ENCODE measurements at regions not wholly inside any gene's neighbourhood (a gene's known extent, or its start where the extent isn't known, plus 50 kb on each side); places are given as distances from the start of the nearest gene placed in this dataset.

DNA sequence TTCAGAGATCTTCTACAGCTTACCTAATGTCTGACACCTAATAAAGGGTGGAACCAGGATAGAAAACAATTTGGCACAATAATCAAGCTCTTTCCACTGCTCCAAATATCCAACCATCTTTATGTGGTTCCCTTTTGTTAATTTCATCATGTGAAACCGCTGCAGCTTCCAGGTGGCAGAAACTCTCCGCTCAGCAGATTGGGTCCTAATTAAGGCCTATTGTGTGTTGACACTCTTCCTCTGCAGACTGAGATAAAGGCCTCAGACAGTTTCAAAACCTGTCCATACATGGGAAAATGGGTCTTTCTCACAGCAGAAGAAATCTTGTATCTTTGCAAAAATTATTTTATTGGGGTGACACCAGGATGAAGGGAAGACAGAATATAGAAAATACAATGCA lies 1002.4 kb upstream of the SEMA6D start:
- no peaks in the 10 kb centered on the region for H3K27me3 ChIP-seq (ENCODE audit: control insufficient read depth, insufficient read depth, low read length)
- no peak for DNase-seq
- no peaks in the 10 kb centered on the region for H3K4me1 ChIP-seq (ENCODE audit: control insufficient read depth, insufficient read depth, low read length)
- no peaks in the 10 kb centered on the region for H3K36me3 ChIP-seq (ENCODE audit: control insufficient read depth, insufficient read depth, low read length)
- H3K27ac ChIP-seq (ENCODE audit: low read length): no peak overlapping the region
- H3K9me3 ChIP-seq (replicated peaks; ENCODE audit: control insufficient read depth, low read depth, low read length): no peaks in the 10 kb centered on the region
- WGBS (ENCODE audit: insufficient coverage): 85% methylated on average over 2 of the region's 2 CpGs
- no peak overlapping the region for H3K4me3 ChIP-seq (ENCODE audit: low read length)

DNA sequence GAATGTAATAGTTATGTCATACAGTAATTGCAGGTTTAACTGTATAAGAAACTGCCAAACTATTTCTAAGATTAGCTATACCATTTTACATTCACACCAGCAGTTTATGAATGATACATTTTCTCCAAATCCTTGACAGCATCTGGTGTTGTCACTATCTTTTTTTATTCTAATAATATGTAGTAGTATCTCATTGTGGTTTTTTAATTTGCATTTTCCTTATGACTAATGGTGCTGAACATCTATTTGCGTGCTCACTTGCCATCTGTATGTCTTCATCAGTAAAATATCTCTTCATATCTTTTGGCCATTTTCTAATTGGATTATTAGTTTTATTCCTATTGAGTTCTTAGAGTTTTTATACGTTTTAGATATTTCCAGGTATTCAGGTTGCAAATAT lies 994.0 kb upstream of the SEMA6D start:
- WGBS (ENCODE audit: insufficient coverage): no CpG with 5 or more reads among the region's 2 CpGs
- Histone ChIP-seq H3K27ac (ENCODE audit: low read length) (no peak overlapping the region), H3K27me3 (ENCODE audit: control insufficient read depth, insufficient read depth, low read length) (no peaks in the 10 kb centered on the region), H3K36me3 (ENCODE audit: control insufficient read depth, insufficient read depth, low read length) (no peaks in the 10 kb centered on the region), H3K4me3 (ENCODE audit: low read length) (no peak overlapping the region), H3K4me1 (ENCODE audit: control insufficient read depth, insufficient read depth, low read length) (no peaks in the 10 kb centered on the region), H3K9me3 (replicated peaks; ENCODE audit: control insufficient read depth, low read depth, low read length) (no peaks in the 10 kb centered on the region)
- DNase-seq: no peak

DNA sequence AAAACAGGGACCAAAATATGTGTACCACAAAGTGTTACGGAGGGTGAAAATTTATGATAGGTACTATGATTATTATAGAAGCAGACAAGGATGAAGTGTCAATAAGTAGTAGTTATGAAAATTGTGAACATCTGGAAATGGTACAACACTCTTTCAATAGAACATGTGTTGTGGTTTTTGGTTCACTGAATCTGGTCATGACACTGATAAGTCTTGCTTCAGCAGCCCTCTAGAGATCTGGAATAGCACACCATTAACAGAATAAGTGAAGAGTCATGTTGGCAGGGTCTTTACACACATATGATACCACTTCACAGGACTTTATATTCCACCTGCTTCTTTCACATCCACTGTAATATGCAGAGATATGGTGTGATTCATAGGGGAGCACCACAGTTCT lies 985.2 kb upstream of the SEMA6D start:
- no peak for DNase-seq
- no CpG with 5 or more reads among the region's 1 CpG for WGBS (ENCODE audit: insufficient coverage)
- H3K9me3 ChIP-seq (replicated peaks; ENCODE audit: control insufficient read depth, low read depth, low read length): peaks cover 6% of the 10 kb centered on the region
- H3K27me3 ChIP-seq (ENCODE audit: control insufficient read depth, insufficient read depth, low read length): no peaks in the 10 kb centered on the region
- H3K4me1 ChIP-seq (ENCODE audit: control insufficient read depth, insufficient read depth, low read length): no peaks in the 10 kb centered on the region
- no peak overlapping the region for H3K4me3 ChIP-seq (ENCODE audit: low read length)
- no peaks in the 10 kb centered on the region for H3K36me3 ChIP-seq (ENCODE audit: control insufficient read depth, insufficient read depth, low read length)
- H3K27ac ChIP-seq (ENCODE audit: low read length): no peak overlapping the region

DNA sequence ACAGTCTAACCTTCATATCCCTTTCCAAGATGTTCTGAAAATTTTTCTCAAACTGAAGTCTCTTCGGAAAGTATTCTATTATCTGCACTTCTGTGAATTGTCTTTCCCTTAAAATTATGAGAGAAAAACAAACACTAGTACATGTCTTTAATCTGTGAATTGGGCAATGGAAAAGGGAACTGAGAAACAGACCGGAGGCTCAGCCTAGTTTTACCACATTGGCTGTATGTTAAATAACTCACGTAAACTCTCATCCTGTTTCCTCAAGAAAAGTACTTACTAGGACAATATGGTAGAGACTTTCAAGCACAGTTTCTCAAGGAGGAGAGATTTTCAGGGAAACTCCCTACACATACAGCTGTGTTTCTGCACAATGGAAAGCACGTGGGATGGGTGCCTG lies 982.2 kb upstream of the SEMA6D start:
- Histone ChIP-seq H3K4me3 (ENCODE audit: low read length) (no peak overlapping the region), H3K27ac (ENCODE audit: low read length) (no peak overlapping the region), H3K9me3 (replicated peaks; ENCODE audit: control insufficient read depth, low read depth, low read length) (no peaks in the 10 kb centered on the region), H3K27me3 (ENCODE audit: control insufficient read depth, insufficient read depth, low read length) (no peaks in the 10 kb centered on the region), H3K36me3 (ENCODE audit: control insufficient read depth, insufficient read depth, low read length) (no peaks in the 10 kb centered on the region), H3K4me1 (ENCODE audit: control insufficient read depth, insufficient read depth, low read length) (no peaks in the 10 kb centered on the region)
- DNase-seq: peak; percentile 0
- WGBS (ENCODE audit: insufficient coverage): no CpG with 5 or more reads among the region's 4 CpGs

DNA sequence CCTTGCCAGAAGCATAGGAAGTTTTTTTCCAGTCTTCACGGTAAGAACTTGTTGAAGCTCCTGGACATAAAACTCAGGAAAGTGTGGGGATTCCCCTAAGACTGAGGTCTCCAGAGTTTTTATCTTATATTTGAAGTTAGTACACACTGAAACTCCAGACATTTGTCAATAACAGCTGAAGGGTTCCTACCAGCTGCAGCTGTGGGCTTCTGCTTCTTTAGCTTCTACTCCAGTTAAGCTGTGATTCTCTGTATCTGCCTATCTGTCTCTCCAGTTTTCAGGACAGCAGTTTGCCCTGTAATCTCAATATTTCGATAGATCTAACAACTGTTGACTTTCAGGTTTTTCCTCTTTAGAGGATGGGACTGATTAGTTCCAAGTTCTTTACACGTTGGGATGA lies 966.0 kb upstream of the SEMA6D start:
- no peak for DNase-seq
- Histone ChIP-seq H3K4me3 (ENCODE audit: low read length) (no peak overlapping the region), H3K36me3 (ENCODE audit: control insufficient read depth, insufficient read depth, low read length) (no peaks in the 10 kb centered on the region), H3K4me1 (ENCODE audit: control insufficient read depth, insufficient read depth, low read length) (no peaks in the 10 kb centered on the region), H3K9me3 (replicated peaks; ENCODE audit: control insufficient read depth, low read depth, low read length) (no peaks in the 10 kb centered on the region), H3K27me3 (ENCODE audit: control insufficient read depth, insufficient read depth, low read length) (no peaks in the 10 kb centered on the region), H3K27ac (ENCODE audit: low read length) (no peak overlapping the region)
- no CpG with 5 or more reads among the region's 3 CpGs for WGBS (ENCODE audit: insufficient coverage)

DNA sequence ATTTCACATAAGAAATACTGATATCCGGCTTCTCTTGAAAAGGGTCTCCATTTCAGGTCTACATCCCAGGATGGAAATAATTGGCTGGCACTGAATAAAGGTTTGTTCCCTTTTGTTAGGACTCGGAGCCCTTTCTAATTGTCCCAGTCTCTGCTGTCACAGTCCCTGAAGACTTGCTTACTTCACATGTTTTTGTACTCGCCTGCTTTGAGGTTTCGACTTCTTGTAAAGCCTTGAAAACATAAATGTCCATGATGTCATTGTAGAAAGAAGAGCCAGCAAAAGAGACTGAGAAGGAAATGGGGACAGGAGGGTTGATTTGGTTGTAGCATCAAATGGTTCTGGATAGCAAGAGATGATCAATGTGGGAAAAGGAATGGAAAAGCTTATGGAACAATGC lies 963.4 kb upstream of the SEMA6D start:
- WGBS (ENCODE audit: insufficient coverage): 80% methylated on average over 1 of the region's 4 CpGs
- no peak overlapping the region for H3K4me3 ChIP-seq (ENCODE audit: low read length)
- no peaks in the 10 kb centered on the region for H3K4me1 ChIP-seq (ENCODE audit: control insufficient read depth, insufficient read depth, low read length)

DNA sequence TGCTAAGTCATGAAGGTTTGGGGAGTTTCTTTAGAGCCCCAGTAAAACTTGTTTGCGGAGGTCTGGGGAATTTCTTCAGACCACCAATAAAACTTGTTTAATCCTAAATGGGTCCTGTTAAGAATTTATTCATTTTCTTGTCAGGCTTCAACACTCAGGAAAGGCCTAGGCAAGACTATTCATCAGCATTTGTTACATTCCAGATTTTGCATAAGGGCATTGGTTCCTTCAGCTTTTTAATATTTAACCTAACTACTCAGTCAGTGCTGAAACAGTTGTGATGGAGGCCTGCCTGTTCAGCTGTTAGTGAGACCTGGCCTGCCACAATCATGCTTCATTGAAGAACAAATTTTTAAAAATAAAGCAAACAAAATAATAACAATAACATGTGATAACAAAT lies 954.2 kb upstream of the SEMA6D start:
- H3K36me3 ChIP-seq (ENCODE audit: control insufficient read depth, insufficient read depth, low read length): no peaks in the 10 kb centered on the region
- WGBS (ENCODE audit: insufficient coverage): no CpG with 5 or more reads among the region's 1 CpG
- H3K27me3 ChIP-seq (ENCODE audit: control insufficient read depth, insufficient read depth, low read length): no peaks in the 10 kb centered on the region
- DNase-seq: no peak
- H3K4me1 ChIP-seq (ENCODE audit: control insufficient read depth, insufficient read depth, low read length): no peaks in the 10 kb centered on the region
- no peak overlapping the region for H3K27ac ChIP-seq (ENCODE audit: low read length)
- no peaks in the 10 kb centered on the region for H3K9me3 ChIP-seq (replicated peaks; ENCODE audit: control insufficient read depth, low read depth, low read length)
- no peak overlapping the region for H3K4me3 ChIP-seq (ENCODE audit: low read length)

More for the DNA sequence above, 963.4 kb upstream of the SEMA6D start:
- no peaks in the 10 kb centered on the region for H3K27me3 ChIP-seq (ENCODE audit: control insufficient read depth, insufficient read depth, low read length)
- DNase-seq: no peak
- no peaks in the 10 kb centered on the region for H3K36me3 ChIP-seq (ENCODE audit: control insufficient read depth, insufficient read depth, low read length)
- no peak overlapping the region for H3K27ac ChIP-seq (ENCODE audit: low read length)
- H3K9me3 ChIP-seq (replicated peaks; ENCODE audit: control insufficient read depth, low read depth, low read length): no peaks in the 10 kb centered on the region

DNA sequence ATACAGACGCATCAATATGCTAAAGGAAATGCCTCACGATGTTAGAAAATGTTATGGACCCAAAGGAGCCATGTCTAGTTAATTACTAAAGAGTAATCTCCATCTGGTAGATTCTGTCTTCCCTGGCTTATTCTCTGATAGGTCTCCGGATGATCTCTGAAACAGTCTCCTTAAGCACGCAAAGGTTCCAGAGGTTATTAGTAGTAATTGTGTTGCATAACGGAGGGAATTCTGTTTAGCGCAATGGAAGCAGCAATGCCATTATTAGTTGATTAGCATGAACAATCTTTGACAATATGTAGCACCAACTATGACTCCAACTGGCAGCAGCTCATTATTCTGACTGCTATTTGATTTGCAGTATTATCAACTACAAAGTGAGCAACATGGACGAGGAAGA lies 952.5 kb upstream of the SEMA6D start:
- Histone ChIP-seq H3K4me1 (ENCODE audit: control insufficient read depth, insufficient read depth, low read length) (no peaks in the 10 kb centered on the region), H3K27me3 (ENCODE audit: control insufficient read depth, insufficient read depth, low read length) (no peaks in the 10 kb centered on the region), H3K9me3 (replicated peaks; ENCODE audit: control insufficient read depth, low read depth, low read length) (peaks cover 3% of the 10 kb centered on the region), H3K36me3 (ENCODE audit: control insufficient read depth, insufficient read depth, low read length) (no peaks in the 10 kb centered on the region), H3K4me3 (ENCODE audit: low read length) (no peak overlapping the region), H3K27ac (ENCODE audit: low read length) (no peak overlapping the region)
- 73% methylated on average over 2 of the region's 7 CpGs for WGBS (ENCODE audit: insufficient coverage)
- no peak for DNase-seq

DNA sequence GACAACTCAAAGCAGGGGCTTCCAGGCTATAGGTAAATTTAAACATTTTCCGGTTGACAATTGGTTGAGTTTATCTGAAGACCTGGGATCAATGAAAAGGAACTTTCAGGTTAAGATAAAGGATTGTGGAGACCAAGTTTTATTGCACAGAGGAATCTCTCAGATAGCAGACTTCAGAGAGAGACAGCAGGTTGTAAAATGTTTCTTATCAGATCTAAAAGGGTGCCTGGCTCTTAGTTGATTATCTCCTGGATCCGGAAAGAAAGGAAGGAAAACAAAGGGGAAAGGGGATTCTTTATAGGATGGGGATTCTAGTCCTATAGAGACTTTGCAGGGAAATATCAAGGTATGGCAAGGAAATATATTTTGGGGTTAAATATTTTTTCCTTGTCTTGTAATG lies 951.3 kb upstream of the SEMA6D start:
- 40% methylated on average over 1 of the region's 2 CpGs for WGBS (ENCODE audit: insufficient coverage)
- H3K9me3 ChIP-seq (replicated peaks; ENCODE audit: control insufficient read depth, low read depth, low read length): peaks cover 3% of the 10 kb centered on the region
- H3K4me3 ChIP-seq (ENCODE audit: low read length): no peak overlapping the region
- no peaks in the 10 kb centered on the region for H3K27me3 ChIP-seq (ENCODE audit: control insufficient read depth, insufficient read depth, low read length)
- H3K4me1 ChIP-seq (ENCODE audit: control insufficient read depth, insufficient read depth, low read length): no peaks in the 10 kb centered on the region
- DNase-seq: no peak
- H3K27ac ChIP-seq (ENCODE audit: low read length): no peak overlapping the region
- H3K36me3 ChIP-seq (ENCODE audit: control insufficient read depth, insufficient read depth, low read length): no peaks in the 10 kb centered on the region

DNA sequence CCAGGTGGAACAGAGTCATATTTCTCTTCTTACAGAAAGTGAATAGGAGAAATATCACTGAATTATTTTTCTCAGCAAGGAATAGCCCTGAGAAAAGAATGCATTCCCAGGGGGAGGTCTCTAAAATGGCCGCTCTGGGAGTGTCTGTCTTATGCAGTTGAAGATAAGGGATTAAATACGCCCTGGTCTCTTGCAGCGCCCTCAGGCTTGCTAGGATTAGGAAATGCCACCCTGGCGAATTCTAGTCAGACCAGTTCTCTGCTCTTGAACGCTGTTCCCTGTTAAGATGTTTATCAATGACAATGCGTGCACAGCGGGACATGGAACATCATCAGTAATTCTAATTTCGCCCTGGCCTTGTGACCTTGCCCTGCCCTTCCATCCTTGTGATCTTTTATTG lies 949.0 kb upstream of the SEMA6D start:
- Histone ChIP-seq H3K36me3 (ENCODE audit: control insufficient read depth, insufficient read depth, low read length) (no peaks in the 10 kb centered on the region), H3K4me1 (ENCODE audit: control insufficient read depth, insufficient read depth, low read length) (no peaks in the 10 kb centered on the region), H3K4me3 (ENCODE audit: low read length) (no peak overlapping the region), H3K27me3 (ENCODE audit: control insufficient read depth, insufficient read depth, low read length) (no peaks in the 10 kb centered on the region), H3K27ac (ENCODE audit: low read length) (no peak overlapping the region), H3K9me3 (replicated peaks; ENCODE audit: control insufficient read depth, low read depth, low read length) (peaks cover 3% of the 10 kb centered on the region)
- WGBS (ENCODE audit: insufficient coverage): 86% methylated on average over 8 of the region's 8 CpGs
- no peak for DNase-seq

DNA sequence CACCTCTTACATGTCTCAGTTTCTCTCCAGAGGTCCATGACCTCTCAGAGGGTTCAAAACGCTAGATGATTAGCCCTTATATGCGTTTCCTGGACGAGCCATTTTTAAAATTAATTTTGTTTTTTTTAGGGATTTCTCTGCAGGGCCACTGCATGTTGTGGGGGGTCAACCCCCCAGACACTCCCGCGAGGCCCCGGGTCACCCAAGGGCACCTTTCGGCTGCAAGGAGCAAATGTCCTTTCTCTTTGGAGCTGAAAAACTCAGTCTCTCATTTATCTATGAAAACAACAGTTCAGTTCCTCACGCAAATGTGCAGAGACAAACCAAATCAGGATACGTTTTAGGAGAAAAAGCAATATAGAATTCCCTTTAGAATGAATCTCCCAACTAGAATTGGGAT lies 944.3 kb upstream of the SEMA6D start:
- H3K27ac ChIP-seq (ENCODE audit: low read length): no peak overlapping the region
- no peaks in the 10 kb centered on the region for H3K36me3 ChIP-seq (ENCODE audit: control insufficient read depth, insufficient read depth, low read length)
- WGBS (ENCODE audit: insufficient coverage): no CpG with 5 or more reads among the region's 9 CpGs
- no peaks in the 10 kb centered on the region for H3K27me3 ChIP-seq (ENCODE audit: control insufficient read depth, insufficient read depth, low read length)
- DNase-seq: no peak
- no peaks in the 10 kb centered on the region for H3K4me1 ChIP-seq (ENCODE audit: control insufficient read depth, insufficient read depth, low read length)
- H3K9me3 ChIP-seq (replicated peaks; ENCODE audit: control insufficient read depth, low read depth, low read length): peaks cover 3% of the 10 kb centered on the region
- H3K4me3 ChIP-seq (ENCODE audit: low read length): no peak overlapping the region

Measured in muscle of leg (tissue), 3 donors.